Left colon (tissue), 2 donors: ENCODE measurements at regions not wholly inside any gene's neighbourhood (a gene's known extent, or its start where the extent isn't known, plus 50 kb on each side); places are given as distances from the start of the nearest gene placed in this dataset.

ENCODE experiments used
- ATAC-seq: fragments of 200-7000 bp; cut with Tn5 transposase; one replicate; pipeline ENCODE4 v1.9.1; 2020; ENCODE audit warnings: mild to moderate bottlenecking, moderate library complexity
- DNase-seq, 2 donors: peaks; one replicate each; pipeline ENCODE4 v3.0.0-alpha.2; 2020
- intact Hi-C, 2 donors: fragments of 100-400 bp; cut with DNase I in 1 of 2; cut with micrococcal nuclease in 1 of 2; formaldehyde crosslinking; loops; one replicate each; pipeline versions ENCODE4 v1.11.2 to v1.14.0; 2022; cut with DNase I, micrococcal nuclease
- donor health status: DM: no; HTN: no; CAD: no.
- donor health status: DM: yes; HTN: yes; CAD: no.

- intact Hi-C loops: no loop called here
- ATAC-seq (no peak), DNase-seq (no peak)
These were observed 53.0 kb upstream of the CLDN14 start for GRCh38 chr21:36532769-36533467.

- intact Hi-C loops: no loop called here
- ATAC-seq (no peak), DNase-seq (no peak)
These were observed 53.5 kb upstream of the CLDN14 start for GRCh38 chr21:36533468-36533848.

GRCh38 chr21:36534656-36535055 is 54.7 kb upstream of the CLDN14 start:
- intact Hi-C loops: no loop called here
- no peak for ATAC-seq
- DNase-seq: no peak

- intact Hi-C loops: no loop called here
- DNase-seq: no peak
- no peak for ATAC-seq
These were observed 55.8 kb upstream of the CLDN14 start for GRCh38 chr21:36535618-36536241.

GRCh38 chr21:36538761-36539160 is 58.8 kb upstream of the CLDN14 start:
- ATAC-seq: no peak
- intact Hi-C loops: no loop called here
- no peak for DNase-seq

- DNase-seq (no peak), ATAC-seq (no peak)
- intact Hi-C loops: no loop called here
These were observed 59.7 kb upstream of the CLDN14 start for GRCh38 chr21:36539434-36540150.

GRCh38 chr21:36540700-36541099 is 60.8 kb upstream of the CLDN14 start:
- ATAC-seq (no peak), DNase-seq (no peak)
- intact Hi-C loops: no loop called here

- intact Hi-C loops: no loop called here
- ATAC-seq: no peak
- no peak for DNase-seq
These were observed 61.8 kb upstream of the CLDN14 start for GRCh38 chr21:36541721-36542139.

GRCh38 chr21:36542312-36543101 is 62.6 kb upstream of the CLDN14 start:
- intact Hi-C loops: no loop called here
- DNase-seq (peak in 1 of 2 donors; percentile 15), ATAC-seq (no peak)

GRCh38 chr21:36543924-36544323 is 64.0 kb upstream of the CLDN14 start:
- intact Hi-C loops: no loop called here
- ATAC-seq: no peak
- no peak for DNase-seq

- no peak for ATAC-seq
- intact Hi-C loops: no loop called here
- no peak for DNase-seq
These were observed 64.6 kb upstream of the CLDN14 start for GRCh38 chr21:36544545-36544944.

GRCh38 chr21:36545776-36546511 is 66.0 kb upstream of the CLDN14 start:
- intact Hi-C loops: no loop called here
- DNase-seq (no peak), ATAC-seq (no peak)

- intact Hi-C loops: no loop called here
- ATAC-seq (no peak), DNase-seq (no peak)
These were observed 67.5 kb upstream of the CLDN14 start for GRCh38 chr21:36547464-36547863.

GRCh38 chr21:36548866-36549265 is 68.9 kb upstream of the CLDN14 start:
- intact Hi-C loops: no loop called here
- ATAC-seq (no peak), DNase-seq (no peak)

GRCh38 chr21:36549470-36549869 is 69.5 kb upstream of the CLDN14 start:
- DNase-seq (no peak), ATAC-seq (no peak)
- intact Hi-C loops: no loop called here

- DNase-seq (no peak), ATAC-seq (no peak)
- intact Hi-C loops: no loop called here
These were observed 70.8 kb upstream of the CLDN14 start for GRCh38 chr21:36550761-36551160.

- no peak for ATAC-seq
- DNase-seq: no peak
- intact Hi-C loops: no loop called here
These were observed 71.4 kb upstream of the CLDN14 start for GRCh38 chr21:36551321-36551720.

GRCh38 chr21:36551731-36552433 is 72.0 kb upstream of the CLDN14 start:
- ATAC-seq (no peak), DNase-seq (no peak)
- intact Hi-C loops: no loop called here
